Loucy (cell line): ENCODE measurements at regions not wholly inside any gene's neighbourhood (a gene's known extent, or its start where the extent isn't known, plus 50 kb on each side); places are given as distances from the start of the nearest gene placed in this dataset.

Source experiments
- H2AFZ ChIP-seq: fragments of 200-600 bp; sonication (generic); 2 replicates; pipeline ENCODE4 v1.6.0; 2016; ENCODE audit warnings: antibody characterized with exemption, mild to moderate bottlenecking, low read length, moderate library complexity
- H3F3A ChIP-seq: fragments of 200-600 bp; 2 replicates; pipeline ENCODE4 v1.6.0; 2016; ENCODE audit warnings: antibody characterized with exemption, low read depth, mild to moderate bottlenecking
- H3K27me3 ChIP-seq: fragments of 200-600 bp; sonication (generic); 2 replicates; pipeline ENCODE4 v1.6.1; 2014; ENCODE audit warnings: low read length, mild to moderate bottlenecking; ENCODE audit not compliant: insufficient read depth, poor library complexity, severe bottlenecking
- H3K36me3 ChIP-seq: fragments of 200-600 bp; sonication (generic); 2 replicates; pipeline ENCODE4 v1.6.1; 2016; ENCODE audit warnings: low read length; ENCODE audit not compliant: insufficient read depth
- H3K4me1 ChIP-seq: fragments of 200-600 bp; sonication (generic); 2 replicates; pipeline ENCODE4 v1.5.1; 2014; ENCODE audit warnings: low read length, mild to moderate bottlenecking; ENCODE audit not compliant: insufficient read depth, poor library complexity, severe bottlenecking
- H3K4me2 ChIP-seq: fragments of 200-600 bp; sonication (generic); 2 replicates; pipeline ENCODE4 v1.6.0; 2014; ENCODE audit warnings: antibody characterized with exemption, low read length, low read depth, mild to moderate bottlenecking; ENCODE audit not compliant: poor library complexity, severe bottlenecking
- H3K4me3 ChIP-seq: fragments of 200-600 bp; sonication (generic); 2 replicates; pipeline ENCODE4 v1.5.1; 2014; ENCODE audit warnings: low read length, mild to moderate bottlenecking, mixed read lengths; ENCODE audit not compliant: poor library complexity, severe bottlenecking
- H3K79me2 ChIP-seq: fragments of 200-600 bp; sonication (generic); 2 replicates; pipeline ENCODE4 v1.6.1; 2014; ENCODE audit warnings: low read length; ENCODE audit not compliant: insufficient read depth
- H3K9ac ChIP-seq: fragments of 200-600 bp; sonication (generic); 2 replicates; pipeline ENCODE4 v1.6.0; 2014; ENCODE audit warnings: mild to moderate bottlenecking, low read depth, low read length, moderate library complexity; ENCODE audit not compliant: poor library complexity, severe bottlenecking
- H3K9me2 ChIP-seq: fragments of 200-600 bp; sonication (generic); replicated peaks from 2 replicates; pipeline ENCODE4 v1.6.1; 2016; ENCODE audit warnings: low read depth, low read length, mixed read lengths
- H3K9me3 ChIP-seq: fragments of 200-600 bp; sonication (generic); 2 replicates; pipeline ENCODE4 v1.6.1; 2014; ENCODE audit warnings: mild to moderate bottlenecking, antibody characterized with exemption, low read length, low read depth; ENCODE audit not compliant: insufficient read depth
- H4K20me1 ChIP-seq: fragments of 200-600 bp; sonication (generic); 2 replicates; pipeline ENCODE4 v1.6.0; 2014; ENCODE audit warnings: antibody characterized with exemption, low read length, mild to moderate bottlenecking; ENCODE audit not compliant: insufficient read depth, poor library complexity, severe bottlenecking
- EZH2phosphoT487 ChIP-seq: fragments of 200-600 bp; IDR thresholded peaks from 2 replicates; pipeline ENCODE4 v1.6.1; 2018; ENCODE audit warnings: antibody characterized with exemption, mild to moderate bottlenecking, moderate library complexity, borderline replicate concordance
- TF ChIP-seq, protein P1 (sequence below): fragments of 200-600 bp; sonication (generic); conservative IDR thresholded peaks from 2 replicates; pipeline ENCODE4 v1.5.1; 2014; ENCODE audit warnings: mild to moderate bottlenecking, antibody characterized with exemption, low read length

DNA sequence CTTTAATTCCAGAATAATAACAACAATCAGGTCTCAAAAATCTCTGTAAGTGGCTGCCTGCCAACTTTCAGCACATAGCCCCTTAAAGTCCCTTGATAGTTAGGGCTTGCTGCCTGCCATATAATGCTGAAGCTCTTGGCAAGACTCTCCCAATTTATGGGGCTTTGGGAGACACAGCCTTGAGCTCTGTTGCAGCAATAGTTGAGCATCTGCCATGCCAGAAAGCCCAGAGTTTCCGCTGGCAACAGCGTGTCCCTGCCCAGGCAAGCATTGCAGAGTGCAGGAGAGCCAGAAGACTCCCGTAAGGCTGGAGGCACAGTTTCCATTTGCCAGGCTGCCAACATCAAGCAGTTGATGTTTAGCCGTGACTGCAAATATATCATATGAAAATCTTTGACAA lies 678.5 kb upstream of the NUDT12 start:
- Histone ChIP-seq H3F3A (no peaks in the 10 kb centered on the region), H3K9me2 (no peaks in the 10 kb centered on the region), H3K9me3 (no peaks in the 10 kb centered on the region), H3K27me3 (no peaks in the 10 kb centered on the region), H4K20me1 (no peaks in the 10 kb centered on the region), H3K79me2 (no peaks in the 10 kb centered on the region), H3K4me3 (no peak overlapping the region), H2AFZ (no peak overlapping the region), H3K4me1 (no peaks in the 10 kb centered on the region), H3K9ac (no peak overlapping the region), H3K36me3 (no peaks in the 10 kb centered on the region), H3K4me2 (no peak overlapping the region)
- no peak for TF ChIP-seq EZH2phosphoT487
- TF ChIP-seq, protein P1, sequence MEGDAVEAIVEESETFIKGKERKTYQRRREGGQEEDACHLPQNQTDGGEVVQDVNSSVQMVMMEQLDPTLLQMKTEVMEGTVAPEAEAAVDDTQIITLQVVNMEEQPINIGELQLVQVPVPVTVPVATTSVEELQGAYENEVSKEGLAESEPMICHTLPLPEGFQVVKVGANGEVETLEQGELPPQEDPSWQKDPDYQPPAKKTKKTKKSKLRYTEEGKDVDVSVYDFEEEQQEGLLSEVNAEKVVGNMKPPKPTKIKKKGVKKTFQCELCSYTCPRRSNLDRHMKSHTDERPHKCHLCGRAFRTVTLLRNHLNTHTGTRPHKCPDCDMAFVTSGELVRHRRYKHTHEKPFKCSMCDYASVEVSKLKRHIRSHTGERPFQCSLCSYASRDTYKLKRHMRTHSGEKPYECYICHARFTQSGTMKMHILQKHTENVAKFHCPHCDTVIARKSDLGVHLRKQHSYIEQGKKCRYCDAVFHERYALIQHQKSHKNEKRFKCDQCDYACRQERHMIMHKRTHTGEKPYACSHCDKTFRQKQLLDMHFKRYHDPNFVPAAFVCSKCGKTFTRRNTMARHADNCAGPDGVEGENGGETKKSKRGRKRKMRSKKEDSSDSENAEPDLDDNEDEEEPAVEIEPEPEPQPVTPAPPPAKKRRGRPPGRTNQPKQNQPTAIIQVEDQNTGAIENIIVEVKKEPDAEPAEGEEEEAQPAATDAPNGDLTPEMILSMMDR: no peak

DNA sequence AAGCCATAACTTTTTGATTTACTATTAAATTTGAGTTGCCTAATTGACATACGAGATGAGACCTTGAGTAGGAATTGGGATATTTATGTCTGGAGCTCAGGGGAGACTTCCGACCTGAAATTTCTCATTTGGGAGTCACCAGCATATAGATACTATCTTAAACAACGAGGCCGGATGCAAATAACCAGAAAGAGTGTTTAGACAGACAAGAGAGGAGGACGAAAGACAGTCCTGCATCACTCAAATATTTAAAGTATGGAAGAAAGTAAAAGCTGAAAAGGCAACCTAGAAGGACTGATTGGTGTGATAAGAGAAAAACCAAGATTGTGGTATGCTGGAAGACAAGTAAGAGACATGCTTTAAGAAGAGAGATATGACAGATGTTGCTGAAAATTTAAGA lies 675.0 kb upstream of the NUDT12 start:
- H3K4me3 ChIP-seq: no peak overlapping the region
- no peaks in the 10 kb centered on the region for H3K27me3 ChIP-seq
- no peak overlapping the region for H2AFZ ChIP-seq
- H3K9me3 ChIP-seq: no peaks in the 10 kb centered on the region
- TF ChIP-seq EZH2phosphoT487: no peak
- TF ChIP-seq, protein P1: no peak
- H3K4me1 ChIP-seq: no peaks in the 10 kb centered on the region
- no peak overlapping the region for H3K4me2 ChIP-seq
- no peaks in the 10 kb centered on the region for H3K9me2 ChIP-seq
- no peak overlapping the region for H3K9ac ChIP-seq
- no peaks in the 10 kb centered on the region for H3K79me2 ChIP-seq
- no peaks in the 10 kb centered on the region for H3K36me3 ChIP-seq
- no peaks in the 10 kb centered on the region for H3F3A ChIP-seq
- no peaks in the 10 kb centered on the region for H4K20me1 ChIP-seq

DNA sequence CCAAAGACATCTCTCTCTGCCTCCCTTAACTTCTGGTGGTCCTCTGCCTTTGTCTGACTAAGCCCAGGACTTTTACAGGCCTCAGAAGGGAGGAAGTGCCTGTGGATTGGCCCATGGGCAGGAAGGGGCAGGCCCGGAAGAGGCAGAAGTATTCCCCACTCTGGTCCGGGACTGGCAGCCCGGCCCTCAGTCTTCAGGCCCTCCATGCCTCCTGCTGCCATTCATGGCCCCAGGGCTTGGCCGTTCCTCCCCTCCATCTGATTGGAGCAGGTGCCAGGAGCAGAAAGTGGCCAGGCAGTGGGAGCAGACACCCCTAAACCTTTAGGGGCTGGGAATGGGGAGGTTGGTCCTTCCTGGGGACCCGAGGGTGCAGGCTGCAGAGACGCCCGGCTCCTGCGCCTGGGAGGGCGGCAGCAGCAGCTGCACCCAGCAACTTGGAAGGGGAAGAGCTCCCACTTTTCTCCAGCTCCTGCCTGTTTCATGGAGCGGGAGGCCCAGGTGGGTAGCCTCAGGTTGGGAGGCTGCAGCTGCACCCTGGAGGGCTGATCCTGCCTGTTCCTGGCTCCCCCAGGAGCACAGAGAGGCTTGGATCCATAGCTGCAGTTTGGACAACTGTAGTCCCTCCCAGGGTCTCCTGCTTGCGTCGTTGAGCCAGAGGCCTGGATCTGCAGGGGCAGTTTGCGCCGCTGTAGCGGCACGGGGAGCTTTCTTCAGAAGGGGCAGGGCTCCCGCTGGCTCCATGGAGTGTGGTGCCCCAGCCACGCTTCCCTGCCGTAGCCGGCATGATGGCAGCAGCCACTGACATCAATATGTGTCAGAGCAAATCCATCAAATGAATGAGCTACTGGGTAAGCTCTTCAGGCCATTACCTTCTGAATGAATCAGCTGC lies 661.5 kb upstream of the NUDT12 start:
- H3K36me3 ChIP-seq: no peaks in the 10 kb centered on the region
- no peak overlapping the region for H3K4me3 ChIP-seq
- H3F3A ChIP-seq: no peaks in the 10 kb centered on the region
- TF ChIP-seq EZH2phosphoT487: no peak
- TF ChIP-seq, protein P1: no peak
- no peaks in the 10 kb centered on the region for H3K9me3 ChIP-seq
- no peak overlapping the region for H2AFZ ChIP-seq
- H4K20me1 ChIP-seq: no peaks in the 10 kb centered on the region
- no peaks in the 10 kb centered on the region for H3K79me2 ChIP-seq
- no peaks in the 10 kb centered on the region for H3K27me3 ChIP-seq
- no peaks in the 10 kb centered on the region for H3K4me1 ChIP-seq
- H3K9ac ChIP-seq: no peak overlapping the region
- no peaks in the 10 kb centered on the region for H3K9me2 ChIP-seq
- H3K4me2 ChIP-seq: no peak overlapping the region
